Astrocyte (in vitro differentiated cells and primary cell): ENCODE measurements at regions not wholly inside any gene's neighbourhood (a gene's known extent, or its start where the extent isn't known, plus 50 kb on each side); places are given as distances from the start of the nearest gene placed in this dataset.

Source experiments
- DNase-seq: peaks from one replicate; pipeline ENCODE4 v3.0.0-alpha.2; 2010; ENCODE audit warnings: low read depth
- FAIRE-seq: peaks from 2 replicates; lab custom pipeline; 2011; peaks lifted over from hg19 to GRCh38; lab: Jason Lieb, UNC
- H2AFZ ChIP-seq: 2 replicates; pipeline ENCODE4 v1.6.0; 2012; ENCODE audit warnings: low read depth, low read length, inconsistent platforms
- H3K27ac ChIP-seq: 2 replicates; pipeline ENCODE4 v1.5.1; 2011; ENCODE audit warnings: low read depth, low read length, inconsistent platforms
- H3K27me3 ChIP-seq: 2 replicates; pipeline ENCODE4 v1.6.0; 2011; ENCODE audit warnings: low read length, inconsistent platforms; ENCODE audit not compliant: insufficient read depth
- H3K36me3 ChIP-seq: 2 replicates; pipeline ENCODE4 v1.5.1; 2011; ENCODE audit warnings: low read length, inconsistent platforms; ENCODE audit not compliant: insufficient read depth
- H3K4me1 ChIP-seq: 2 replicates; pipeline ENCODE4 v1.5.1; 2011; ENCODE audit warnings: low read length, inconsistent platforms; ENCODE audit not compliant: insufficient read depth
- H3K4me2 ChIP-seq: 2 replicates; pipeline ENCODE4 v1.6.0; 2012; ENCODE audit warnings: low read length, inconsistent platforms
- H3K4me3 ChIP-seq: 2 replicates; pipeline ENCODE4 v1.5.1; 2011; ENCODE audit warnings: low read depth, mild to moderate bottlenecking, low read length, inconsistent platforms; ENCODE audit not compliant: insufficient read depth
- H3K79me2 ChIP-seq: 2 replicates; pipeline ENCODE4 v1.6.0; 2012; ENCODE audit warnings: mild to moderate bottlenecking, low read length, inconsistent platforms; ENCODE audit not compliant: insufficient read depth
- H3K9ac ChIP-seq: 2 replicates; pipeline ENCODE4 v1.6.0; 2012; ENCODE audit warnings: mild to moderate bottlenecking, low read length, inconsistent platforms
- H3K9me3 ChIP-seq: 2 replicates; pipeline ENCODE4 v1.5.1; 2012; ENCODE audit warnings: low read depth, mild to moderate bottlenecking, low read length, inconsistent platforms; ENCODE audit not compliant: insufficient read depth
- H4K20me1 ChIP-seq: 2 replicates; pipeline ENCODE4 v1.6.0; 2012; ENCODE audit warnings: low read length, inconsistent platforms; ENCODE audit not compliant: insufficient read depth
- H3K27ac Mint-ChIP-seq: one replicate; pipeline ENCODE4 v1.8.0; 2021; ENCODE audit warnings: mild to moderate bottlenecking, mixed read lengths; ENCODE audit not compliant: unreplicated experiment
- H3K27me3 Mint-ChIP-seq: one replicate; pipeline ENCODE4 v1.8.0; 2021; ENCODE audit warnings: low read depth, mixed read lengths; ENCODE audit not compliant: unreplicated experiment
- H3K36me3 Mint-ChIP-seq: one replicate; pipeline ENCODE4 v1.8.0; 2021; ENCODE audit warnings: low read depth, mixed read lengths; ENCODE audit not compliant: unreplicated experiment
- H3K4me1 Mint-ChIP-seq: one replicate; pipeline ENCODE4 v1.8.0; 2021; ENCODE audit warnings: low read depth, mixed read lengths; ENCODE audit not compliant: unreplicated experiment
- H3K4me3 Mint-ChIP-seq: one replicate; pipeline ENCODE4 v1.8.0; 2021; ENCODE audit warnings: mild to moderate bottlenecking, moderate library complexity, mixed read lengths; ENCODE audit not compliant: unreplicated experiment
- H3K9me3 Mint-ChIP-seq: one replicate; pipeline ENCODE4 v1.8.0; 2021; ENCODE audit warnings: mild to moderate bottlenecking, mixed read lengths; ENCODE audit not compliant: unreplicated experiment
- CTCF ChIP-seq: IDR thresholded peaks from 2 replicates; pipeline ENCODE4 v1.5.1; 2011; ENCODE audit warnings: low read depth, mild to moderate bottlenecking, inconsistent platforms, low read length, moderate library complexity; ENCODE audit not compliant: insufficient read depth
- EZH2 ChIP-seq: IDR thresholded peaks from 2 replicates; pipeline ENCODE4 v1.6.1; 2012; ENCODE audit warnings: mild to moderate bottlenecking, low read length, inconsistent platforms; ENCODE audit not compliant: insufficient read depth

DNA sequence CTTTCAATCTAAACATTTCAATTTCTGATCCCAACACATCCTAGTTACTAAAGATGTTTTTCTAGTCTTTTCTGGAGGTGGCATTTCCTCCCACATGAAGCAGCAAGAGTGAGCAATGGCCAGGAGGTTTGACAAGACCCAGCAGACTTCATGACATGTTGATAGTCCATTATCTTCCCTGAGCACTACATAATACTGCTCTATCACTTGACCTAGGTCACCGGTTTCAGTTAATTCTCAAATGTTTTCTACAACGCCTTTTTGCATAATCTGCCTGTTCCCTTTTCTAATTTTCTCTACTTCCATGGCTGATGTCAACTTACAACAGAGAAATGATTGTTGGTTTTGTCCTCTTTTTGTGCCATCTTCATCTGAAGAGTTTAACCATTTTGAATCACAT is 62.0 kb upstream of the GPRIN3 start:
- H4K20me1 ChIP-seq = no peaks in the 10 kb centered on the region
- H3K9me3 ChIP-seq = no peaks in the 10 kb centered on the region
- Mint-ChIP-seq H3K9me3 (no peaks in the 10 kb centered on the region), H3K4me1 (no peaks in the 10 kb centered on the region), H3K27me3 (no peaks in the 10 kb centered on the region), H3K27ac (no peak overlapping the region), H3K4me3 (no peak overlapping the region), H3K36me3 (no peaks in the 10 kb centered on the region)
- no peak overlapping the region for H3K27ac ChIP-seq
- no peak overlapping the region for H3K4me3 ChIP-seq
- no peak overlapping the region for H2AFZ ChIP-seq
- no peaks in the 10 kb centered on the region for H3K79me2 ChIP-seq
- no peaks in the 10 kb centered on the region for H3K27me3 ChIP-seq
- TF ChIP-seq EZH2 = no peak
- no peak for TF ChIP-seq CTCF
- DNase-seq (no peak), FAIRE-seq (peak; percentile 37)
- H3K4me2 ChIP-seq = no peak overlapping the region
- no peaks in the 10 kb centered on the region for H3K36me3 ChIP-seq
- no peak overlapping the region for H3K9ac ChIP-seq
- no peaks in the 10 kb centered on the region for H3K4me1 ChIP-seq

GRCh38 chr4:89368861-89369260 is 61.3 kb upstream of the GPRIN3 start:
- H3K9me3 ChIP-seq = no peaks in the 10 kb centered on the region
- DNase-seq (no peak), FAIRE-seq (no peak)
- Mint-ChIP-seq H3K4me3 (no peak overlapping the region), H3K36me3 (no peaks in the 10 kb centered on the region), H3K9me3 (no peaks in the 10 kb centered on the region), H3K27me3 (no peaks in the 10 kb centered on the region), H3K27ac (no peak overlapping the region), H3K4me1 (no peaks in the 10 kb centered on the region)
- no peaks in the 10 kb centered on the region for H3K4me1 ChIP-seq
- H3K4me2 ChIP-seq = no peak overlapping the region
- TF ChIP-seq EZH2 (no peak), CTCF (no peak)
- no peak overlapping the region for H2AFZ ChIP-seq
- H3K4me3 ChIP-seq = no peak overlapping the region
- no peaks in the 10 kb centered on the region for H3K79me2 ChIP-seq
- H3K36me3 ChIP-seq = no peaks in the 10 kb centered on the region
- H3K27ac ChIP-seq = no peak overlapping the region
- H3K9ac ChIP-seq = no peak overlapping the region
- H3K27me3 ChIP-seq = no peaks in the 10 kb centered on the region
- no peaks in the 10 kb centered on the region for H4K20me1 ChIP-seq

- no peak overlapping the region for H3K27ac Mint-ChIP-seq
- H3K4me1 Mint-ChIP-seq = no peaks in the 10 kb centered on the region
- H2AFZ ChIP-seq = no peak overlapping the region
- no peak for TF ChIP-seq CTCF
- no peak for TF ChIP-seq EZH2
- no peaks in the 10 kb centered on the region for H3K36me3 ChIP-seq
- no peak overlapping the region for H3K4me3 ChIP-seq
- no peak overlapping the region for H3K4me2 ChIP-seq
- H3K9me3 ChIP-seq = no peaks in the 10 kb centered on the region
- no peak overlapping the region for H3K4me3 Mint-ChIP-seq
- DNase-seq (no peak), FAIRE-seq (no peak)
- H3K9ac ChIP-seq = no peak overlapping the region
- H3K27ac ChIP-seq = no peak overlapping the region
- H3K79me2 ChIP-seq = no peaks in the 10 kb centered on the region
- H3K36me3 Mint-ChIP-seq = no peaks in the 10 kb centered on the region
- H3K27me3 ChIP-seq = no peaks in the 10 kb centered on the region
- no peaks in the 10 kb centered on the region for H3K27me3 Mint-ChIP-seq
- H3K9me3 Mint-ChIP-seq = no peaks in the 10 kb centered on the region
- no peaks in the 10 kb centered on the region for H4K20me1 ChIP-seq
- H3K4me1 ChIP-seq = no peaks in the 10 kb centered on the region
Measured at GRCh38 chr4:89365776-89366175, 58.2 kb upstream of the GPRIN3 start.
